DND-41 (cell line): ENCODE measurements at regions not wholly inside any gene's neighbourhood (a gene's known extent, or its start where the extent isn't known, plus 50 kb on each side); places are given as distances from the start of the nearest gene placed in this dataset.

ENCODE experiments used
- CTCF ChIP-seq: IDR thresholded peaks from 2 replicates; pipeline ENCODE4 v1.5.1; 2012; ENCODE audit warnings: borderline replicate concordance, low read length, moderate library complexity, mild to moderate bottlenecking; ENCODE audit not compliant: poor library complexity, severe bottlenecking; ENCODE audit errors: extremely low read depth
- EZH2 ChIP-seq: IDR thresholded peaks from 3 replicates; pipeline ENCODE4 v1.6.1; 2012; ENCODE audit warnings: borderline replicate concordance, low read depth, mild to moderate bottlenecking, moderate library complexity, low read length, inconsistent platforms; ENCODE audit not compliant: severe bottlenecking

GRCh38 chr5:93249651-93250289 is 331.2 kb downstream of the NR2F1-AS1 start:
- TF ChIP-seq EZH2 (no peak), CTCF (no peak)
